Activated CD4-positive, alpha-beta T cell treated with anti-CD3 and anti-CD28 coated beads, Interleukin-2, amount 50 U/mL, for 16 hours (primary cell): ENCODE measurements at regions not wholly inside any gene's neighbourhood (a gene's known extent, or its start where the extent isn't known, plus 50 kb on each side); places are given as distances from the start of the nearest gene placed in this dataset.

Experiments
- DNase-seq: peaks from one replicate; pipeline ENCODE4 v3.0.0-alpha.2; 2020

- no peak for DNase-seq
These were observed 137.9 kb downstream of the RDH14 start for GRCh38 chr2:18422432-18423165.

- no peak for DNase-seq
These were observed 146.6 kb downstream of the RDH14 start for GRCh38 chr2:18413676-18414396.

GRCh38 chr2:18412980-18413675 is 147.3 kb downstream of the RDH14 start:
- DNase-seq, result no peak

GRCh38 chr2:18411626-18412025 is 148.8 kb downstream of the RDH14 start:
- DNase-seq, result no peak

- no peak for DNase-seq
These were observed 149.9 kb downstream of the RDH14 start for GRCh38 chr2:18410543-18410942.

GRCh38 chr2:18408638-18409037 is 151.8 kb downstream of the RDH14 start:
- DNase-seq, result no peak

- DNase-seq, result no peak
These were observed 154.2 kb downstream of the RDH14 start for GRCh38 chr2:18406219-18406618.

GRCh38 chr2:18404708-18405107 is 155.7 kb downstream of the RDH14 start:
- DNase-seq, result peak; percentile 14

- DNase-seq, result no peak
These were observed 156.4 kb downstream of the RDH14 start for GRCh38 chr2:18403921-18404522.

GRCh38 chr2:18402831-18403230 is 157.6 kb downstream of the RDH14 start:
- DNase-seq, result no peak

- no peak for DNase-seq
These were observed 159.0 kb downstream of the RDH14 start for GRCh38 chr2:18401471-18401870.

- no peak for DNase-seq
These were observed 160.9 kb downstream of the RDH14 start for GRCh38 chr2:18399601-18400000.

GRCh38 chr2:18398833-18399232 is 161.6 kb downstream of the RDH14 start:
- DNase-seq, result no peak

- DNase-seq, result no peak
These were observed 164.0 kb downstream of the RDH14 start for GRCh38 chr2:18396329-18397010.

- no peak for DNase-seq
These were observed 164.9 kb downstream of the RDH14 start for GRCh38 chr2:18395555-18395954.

GRCh38 chr2:18387441-18388206 is 172.8 kb downstream of the RDH14 start:
- peak; percentile 58 for DNase-seq

GRCh38 chr2:18384242-18384641 is 176.2 kb downstream of the RDH14 start:
- DNase-seq, result no peak

GRCh38 chr2:18381386-18381785 is 179.1 kb downstream of the RDH14 start:
- DNase-seq, result no peak

GRCh38 chr2:18380321-18380720 is 180.1 kb downstream of the RDH14 start:
- no peak for DNase-seq

- no peak for DNase-seq
These were observed 180.6 kb downstream of the RDH14 start for GRCh38 chr2:18379870-18380269.

- DNase-seq, result peak; percentile 44
These were observed 182.3 kb downstream of the RDH14 start for GRCh38 chr2:18378020-18378653.

- no peak for DNase-seq
These were observed 183.5 kb downstream of the RDH14 start for GRCh38 chr2:18376936-18377335.
